NCI-H1092 (cell line): ENCODE measurements at regions not wholly inside any gene's neighbourhood (a gene's known extent, or its start where the extent isn't known, plus 50 kb on each side); places are given as distances from the start of the nearest gene placed in this dataset.

Source experiments
- DNase-seq: peaks from one replicate; lab custom pipeline; 2025; lab: John Stamatoyannopoulos, UW

DNA sequence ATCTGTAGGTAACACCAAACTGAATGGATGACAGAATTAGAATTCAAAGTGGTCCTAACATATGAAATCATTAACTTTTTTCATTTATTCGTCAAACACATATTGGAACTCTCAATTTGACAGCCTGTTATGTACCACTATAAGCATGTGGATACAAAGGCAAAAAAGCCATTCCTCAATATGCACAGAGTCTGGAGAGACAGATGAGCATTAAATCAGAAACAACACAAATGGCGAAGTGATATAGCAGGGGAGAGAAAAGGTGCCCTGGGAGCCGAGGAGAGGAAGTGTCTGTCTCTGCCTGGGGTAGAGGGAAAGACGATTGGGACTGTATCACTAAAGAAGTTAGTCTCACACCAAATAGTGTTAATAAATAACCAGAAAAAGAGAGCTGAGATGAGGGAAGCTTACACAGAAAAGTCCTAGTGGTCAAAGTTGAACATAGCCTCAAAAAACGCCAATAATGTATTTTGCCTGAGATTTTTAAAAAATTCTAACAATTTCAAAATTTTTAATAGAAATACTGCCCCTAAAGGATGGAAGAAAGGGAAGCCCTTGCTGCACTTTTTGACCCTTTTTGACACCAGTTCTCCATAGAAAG, 417.5 kb downstream of the TUSC7 start:
- no peak for DNase-seq

DNA sequence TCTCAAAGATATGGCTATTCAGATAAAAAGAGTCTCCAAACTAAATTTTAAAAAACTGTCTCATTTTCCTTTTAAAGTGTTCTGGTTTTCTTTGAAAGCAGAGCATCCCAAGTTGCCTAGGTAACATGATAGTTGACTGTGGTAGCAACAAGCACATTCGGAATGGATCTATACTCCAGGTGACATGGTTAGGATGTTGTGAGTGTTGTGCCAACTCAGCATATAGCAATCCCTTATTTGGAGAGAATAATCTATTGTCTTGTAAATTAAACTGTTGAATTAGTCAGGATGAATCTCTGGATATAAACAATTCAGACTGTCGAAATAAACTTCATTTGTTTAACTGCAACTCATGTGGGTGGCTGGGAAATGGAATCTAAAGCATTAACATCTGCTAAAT, 418.6 kb downstream of the TUSC7 start:
- DNase-seq = no peak

DNA sequence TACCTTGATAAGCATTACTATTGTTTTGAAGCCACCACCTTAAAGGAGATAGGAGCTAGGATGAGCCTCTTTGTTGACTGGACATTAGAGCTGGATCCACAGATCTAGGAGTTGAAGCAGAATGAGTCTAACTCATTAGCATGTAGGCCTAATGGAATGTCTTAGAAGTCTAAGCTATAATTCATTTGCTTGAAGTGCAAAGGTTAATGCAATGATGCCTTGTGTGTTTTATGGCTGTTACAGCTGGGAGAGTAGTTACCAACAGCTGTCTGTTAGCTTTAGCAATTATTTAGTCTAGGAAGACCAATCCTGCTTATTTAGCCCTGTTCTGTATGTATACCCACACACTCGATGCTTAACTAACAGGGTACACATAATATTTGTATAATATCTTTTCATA, 419.3 kb downstream of the TUSC7 start:
- DNase-seq = no peak

DNA sequence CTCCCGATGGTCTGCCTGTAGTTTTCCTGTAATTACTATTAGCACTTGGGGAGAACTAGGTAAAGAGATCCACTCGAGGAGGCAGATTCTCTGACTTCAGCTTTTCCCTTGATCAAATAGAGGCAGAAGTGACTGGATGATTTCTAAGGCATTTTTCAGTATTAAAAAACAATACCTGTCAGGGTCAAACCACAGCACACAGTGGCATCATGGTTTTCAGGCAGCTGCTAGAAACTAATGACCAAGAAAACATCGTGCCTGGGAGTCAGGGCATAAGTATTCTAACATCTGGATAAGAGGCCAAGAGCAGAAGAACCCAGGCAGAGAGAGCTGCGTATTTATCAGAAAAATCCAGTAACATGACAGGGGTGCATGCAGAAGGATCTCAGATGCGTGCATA, 419.9 kb downstream of the TUSC7 start:
- DNase-seq = no peak

DNA sequence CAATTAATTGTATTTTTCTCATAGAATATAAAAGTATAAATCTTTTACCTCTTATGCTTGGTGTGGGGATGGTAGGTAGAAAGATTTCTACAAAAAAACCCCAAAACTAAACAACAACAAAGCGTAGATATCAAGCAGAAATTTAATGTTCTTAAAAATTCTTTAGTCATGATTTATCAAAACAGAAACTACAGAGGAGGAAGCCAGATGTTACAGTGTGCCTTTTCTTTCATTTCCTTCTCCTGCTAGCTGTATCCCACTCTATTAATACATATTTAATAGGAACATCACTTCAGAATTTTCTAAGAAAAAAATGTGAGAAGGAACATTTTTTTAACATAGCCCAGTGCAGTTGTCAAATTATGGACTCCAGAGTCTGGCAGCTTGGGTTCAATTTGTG, 420.6 kb downstream of the TUSC7 start:
- no peak for DNase-seq

DNA sequence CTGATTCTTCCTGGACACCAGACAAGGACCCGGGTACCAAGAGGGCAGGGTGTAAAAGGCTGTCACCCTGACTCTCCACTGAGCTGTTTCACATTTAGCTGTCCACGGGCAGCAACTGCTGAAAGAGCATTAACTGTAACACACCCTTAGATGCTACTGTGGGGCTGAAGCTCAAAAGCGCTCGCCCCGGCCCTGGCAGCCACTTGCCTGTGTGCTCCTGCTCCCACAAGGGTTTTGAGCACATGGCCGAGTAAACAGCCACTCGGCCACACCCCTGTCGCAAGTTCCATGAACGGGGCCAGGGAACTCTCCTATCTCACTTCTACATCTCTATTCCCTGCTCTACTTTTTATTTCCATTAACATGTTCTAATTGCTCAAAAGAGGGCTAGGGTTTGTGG, 421.7 kb downstream of the TUSC7 start:
- no peak for DNase-seq

DNA sequence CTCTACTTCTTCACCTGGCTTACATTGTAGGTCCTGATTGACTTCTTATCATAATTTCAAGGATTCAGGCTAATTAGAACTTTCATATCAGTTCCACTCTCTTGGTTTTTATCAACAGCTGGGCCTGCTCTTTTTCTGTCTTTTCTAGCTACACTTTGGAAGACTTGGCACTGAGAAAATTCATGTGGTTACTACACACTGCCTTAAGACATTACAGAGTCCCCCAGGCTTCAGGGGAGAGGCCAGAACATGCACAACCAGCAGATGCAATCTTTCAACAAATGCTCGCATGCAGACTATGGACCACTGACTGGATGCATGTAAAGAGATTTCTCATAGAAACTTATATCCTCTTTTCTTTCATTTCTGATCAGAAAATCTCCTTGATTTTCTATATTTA, 423.5 kb downstream of the TUSC7 start:
- no peak for DNase-seq

DNA sequence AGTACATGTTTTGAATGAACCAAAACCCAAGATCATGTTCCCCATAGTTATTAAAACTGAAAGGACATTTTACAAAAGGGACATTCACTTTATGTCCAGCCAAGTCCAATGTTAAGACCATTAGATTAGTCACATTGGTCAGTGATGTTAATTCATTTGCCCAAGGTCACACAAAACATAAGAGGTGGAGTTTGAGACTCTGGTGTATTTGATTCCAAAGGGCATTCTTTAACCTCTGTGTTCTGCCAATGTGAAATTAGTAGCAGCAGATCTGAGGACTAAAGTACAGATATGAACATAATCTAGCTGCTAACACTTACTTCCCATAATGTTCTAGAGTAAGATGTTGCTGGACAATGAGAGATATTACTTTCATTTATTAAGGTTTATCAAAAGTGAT, 425.6 kb downstream of the TUSC7 start:
- no peak for DNase-seq

DNA sequence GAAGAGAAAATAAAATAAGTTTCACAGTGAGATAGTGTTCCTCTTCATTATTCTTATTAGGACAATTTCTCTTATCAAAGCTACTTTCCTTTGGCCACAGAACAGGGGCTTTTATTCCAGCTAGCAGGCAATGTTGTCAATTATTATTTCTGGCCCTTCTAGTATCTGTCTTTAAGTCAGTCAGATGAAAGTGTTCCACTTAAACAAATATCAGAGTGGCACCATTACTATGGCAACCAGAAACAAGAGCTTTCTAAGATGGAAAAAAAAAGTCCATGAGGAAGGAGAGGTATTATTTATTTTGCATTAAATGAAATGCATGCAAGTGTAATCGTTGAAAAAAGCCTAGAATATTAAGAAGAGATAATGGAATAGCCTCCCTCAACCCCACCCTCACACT, 426.4 kb downstream of the TUSC7 start:
- DNase-seq = no peak

DNA sequence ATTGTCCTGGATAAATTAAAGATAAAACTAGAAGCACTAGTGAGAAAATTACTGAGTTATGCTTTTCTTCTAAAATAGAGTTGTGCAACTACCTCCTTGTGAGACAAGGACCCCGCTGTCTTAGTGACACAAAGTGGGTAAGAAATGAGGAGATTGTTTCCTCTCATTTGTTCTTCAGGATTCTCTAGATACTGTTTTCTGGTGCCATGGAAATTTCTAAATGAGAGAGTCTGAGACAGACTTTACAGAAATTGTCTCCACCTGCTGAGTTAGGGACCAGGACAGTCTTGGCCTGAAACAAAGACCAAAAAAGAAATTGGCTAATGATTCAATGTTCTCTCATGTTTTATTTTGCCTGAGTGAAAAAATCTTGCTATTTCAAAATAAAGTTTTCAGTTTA, 427.5 kb downstream of the TUSC7 start:
- no peak for DNase-seq

DNA sequence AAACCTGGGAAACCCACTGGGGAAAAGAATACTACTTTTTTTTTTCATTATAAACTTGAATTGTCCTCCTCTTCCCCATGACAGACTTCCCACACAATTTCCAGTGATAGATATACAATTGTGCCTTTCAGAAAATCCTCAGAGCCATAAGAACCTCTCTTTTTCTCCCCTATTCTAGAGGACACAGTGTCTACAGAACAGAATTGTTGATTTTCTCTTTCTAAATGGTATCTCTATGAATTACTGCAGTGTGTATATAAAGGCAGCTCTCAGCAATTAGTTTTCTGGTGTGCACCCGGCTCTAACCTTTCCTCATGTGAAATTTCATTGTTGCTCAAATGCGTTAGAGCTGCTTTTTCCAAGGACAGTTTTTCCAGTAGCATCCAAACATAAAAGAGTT, 430.1 kb downstream of the TUSC7 start:
- no peak for DNase-seq

DNA sequence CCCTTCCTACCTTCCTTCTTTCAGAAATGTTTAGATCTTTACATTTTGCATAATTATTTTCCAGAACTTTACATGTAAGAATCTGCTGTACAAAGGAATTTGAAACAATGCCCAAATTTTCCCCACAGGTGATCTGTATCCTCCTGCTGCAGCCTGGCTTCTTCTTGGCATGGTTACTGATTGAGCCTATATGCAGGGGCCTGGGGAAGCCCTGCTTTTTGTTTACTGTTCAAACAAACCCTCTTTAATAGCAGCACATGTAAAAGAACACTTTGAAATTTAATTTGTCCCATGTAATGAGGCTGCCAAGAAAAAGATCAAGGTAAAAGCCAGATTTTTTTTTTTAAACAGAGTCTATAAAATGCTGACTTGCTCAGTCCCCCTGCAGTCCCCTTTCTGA, 432.2 kb downstream of the TUSC7 start:
- peak; percentile 35 for DNase-seq

DNA sequence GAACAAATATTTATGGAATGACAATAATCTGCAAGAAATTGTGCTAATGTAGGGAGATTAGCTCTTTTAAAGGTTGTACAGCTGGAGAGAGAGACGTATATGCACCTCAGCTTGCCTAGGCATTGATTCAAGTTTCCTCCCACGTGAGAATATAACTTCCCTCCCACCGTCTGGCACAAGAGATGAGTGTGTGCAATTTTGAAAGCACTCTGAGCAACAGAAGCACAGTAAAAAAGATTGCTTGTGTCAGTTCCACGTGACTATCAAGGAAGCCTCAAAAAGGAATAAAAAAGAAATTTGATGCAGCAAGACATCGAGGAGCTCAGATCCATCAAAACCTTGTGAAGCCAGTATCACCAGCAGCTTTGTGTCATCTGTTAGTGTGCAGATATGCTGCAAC, 435.3 kb downstream of the TUSC7 start:
- DNase-seq = no peak

DNA sequence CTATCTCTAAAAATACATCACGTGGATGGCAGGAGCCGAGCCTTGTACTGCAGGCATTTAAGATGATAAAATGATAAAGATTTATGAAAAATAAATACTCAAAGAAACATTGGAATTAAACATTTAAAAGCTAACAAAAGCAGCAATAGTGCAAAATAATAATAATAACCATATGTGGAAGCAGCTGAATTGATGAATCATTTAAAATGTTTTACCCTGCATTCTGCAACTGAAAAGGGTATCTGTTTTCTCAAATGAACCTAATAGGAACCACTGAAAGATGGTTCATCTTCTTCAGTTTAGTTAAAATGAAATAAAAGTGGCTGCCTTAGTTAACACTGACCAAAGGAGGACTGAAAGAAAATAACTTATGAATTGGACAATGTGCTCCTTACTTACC, 436.1 kb downstream of the TUSC7 start:
- DNase-seq = no peak

DNA sequence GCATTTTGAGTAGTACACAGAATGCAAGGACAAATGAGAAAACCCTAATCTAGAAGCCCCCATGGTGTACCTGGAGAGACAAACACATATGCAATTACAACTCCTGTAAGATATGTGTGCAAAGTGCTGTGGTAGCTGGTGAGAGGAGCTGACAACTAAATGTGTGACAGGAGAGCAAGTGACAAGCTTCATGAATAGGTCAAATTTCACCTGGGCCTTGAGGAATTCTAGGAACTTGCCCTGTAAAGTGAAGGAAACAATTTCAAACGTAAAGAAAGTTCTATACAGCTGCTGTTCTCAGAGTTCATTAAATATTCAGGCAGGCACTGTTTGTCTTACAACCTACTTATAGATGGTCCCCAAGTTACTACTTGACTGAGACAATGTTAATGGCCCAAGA, 437.0 kb downstream of the TUSC7 start:
- DNase-seq = no peak

DNA sequence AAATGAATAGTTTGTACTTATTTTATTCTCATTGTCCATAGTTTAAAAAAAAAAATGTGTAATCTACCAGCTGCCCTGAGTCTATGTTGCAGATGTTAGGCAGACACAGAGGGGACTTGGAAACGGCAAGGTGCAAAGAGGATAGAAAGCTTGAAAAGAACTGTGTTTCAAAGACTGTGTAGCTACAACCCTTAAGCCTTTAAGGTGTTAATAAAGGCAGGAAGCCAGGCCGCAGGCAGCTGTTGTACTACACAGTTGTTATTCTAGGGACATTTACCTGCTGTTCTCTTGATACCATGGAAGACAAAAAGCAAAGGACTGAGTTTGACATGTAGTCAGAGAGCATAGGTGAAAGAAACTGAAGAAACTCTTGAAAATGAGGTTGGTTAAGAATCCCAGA, 440.0 kb downstream of the TUSC7 start:
- no peak for DNase-seq

DNA sequence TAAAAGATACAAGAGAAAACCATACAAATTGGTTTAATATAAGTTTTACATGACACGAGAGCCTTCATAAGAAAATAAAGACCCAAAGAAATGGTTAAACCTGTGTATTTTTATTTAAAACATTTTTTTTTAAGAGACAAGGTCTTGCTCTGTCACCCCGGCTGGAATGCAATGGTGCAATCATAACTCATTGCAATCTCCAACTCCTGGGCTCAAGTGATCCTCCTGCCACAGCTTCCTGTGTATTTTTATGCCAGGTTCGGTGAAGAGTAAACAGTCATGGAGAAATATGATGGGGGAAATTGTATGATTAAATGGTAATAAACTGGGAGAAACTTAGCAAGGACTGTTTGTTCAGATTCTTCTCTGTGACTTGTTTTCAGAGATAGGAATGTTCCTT, 441.0 kb downstream of the TUSC7 start:
- DNase-seq = no peak

DNA sequence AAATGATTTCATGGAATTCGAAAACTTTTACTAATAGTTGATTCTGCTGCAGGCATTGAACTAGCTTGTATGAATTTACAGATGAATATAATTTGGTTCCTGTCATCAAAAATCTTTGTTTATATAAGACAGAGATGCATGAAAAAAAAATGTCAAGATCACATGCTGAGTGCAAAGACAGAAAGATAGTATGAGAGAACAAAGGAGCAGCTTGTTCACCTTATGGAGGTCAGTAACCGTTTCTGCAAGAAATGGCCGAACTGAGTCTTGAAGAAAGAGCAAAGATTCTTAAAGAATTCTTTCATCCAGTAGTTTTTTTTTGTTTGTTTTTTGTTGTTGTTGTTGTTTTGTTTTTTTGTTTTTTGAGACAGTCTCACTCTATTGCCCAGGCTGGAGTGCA, 450.6 kb downstream of the TUSC7 start:
- no peak for DNase-seq

DNA sequence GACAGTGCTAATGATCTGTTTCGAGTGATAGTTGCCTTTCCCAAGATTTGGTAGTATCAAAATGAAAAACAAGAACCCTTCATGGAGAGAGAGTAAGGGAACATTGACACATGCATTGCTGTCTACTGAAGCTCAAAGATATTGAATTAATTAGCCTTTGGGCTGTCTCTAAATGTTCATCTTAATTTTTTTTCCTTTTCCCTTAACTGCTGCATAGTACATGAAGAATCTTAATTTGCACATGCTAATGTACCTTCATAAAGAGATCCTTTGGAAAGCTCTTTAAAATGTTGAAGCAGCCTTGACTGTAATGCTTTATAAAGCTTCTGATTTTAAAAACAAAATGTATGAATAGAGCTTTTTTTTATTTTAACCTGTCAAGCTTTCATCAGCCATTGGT, 452.2 kb downstream of the TUSC7 start:
- no peak for DNase-seq

DNA sequence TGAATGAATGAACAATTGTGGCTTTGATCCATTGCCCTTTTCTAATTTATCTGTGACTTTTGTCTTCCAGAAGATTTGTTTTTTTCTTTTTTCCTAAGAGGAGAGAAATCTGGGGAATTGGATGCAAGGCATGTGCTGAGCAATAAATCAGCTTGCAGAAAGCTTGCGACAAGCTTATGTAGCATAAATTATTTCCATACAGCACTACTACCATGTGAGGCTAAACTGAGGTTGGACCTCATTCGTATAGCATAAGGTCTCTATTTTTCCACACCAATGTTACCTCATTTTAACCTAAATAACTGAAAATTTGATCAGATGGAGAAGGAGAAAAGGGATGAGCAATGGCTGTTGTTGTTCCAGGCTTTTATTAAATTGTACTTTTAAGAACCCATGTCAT, 455.6 kb downstream of the TUSC7 start:
- DNase-seq = no peak

DNA sequence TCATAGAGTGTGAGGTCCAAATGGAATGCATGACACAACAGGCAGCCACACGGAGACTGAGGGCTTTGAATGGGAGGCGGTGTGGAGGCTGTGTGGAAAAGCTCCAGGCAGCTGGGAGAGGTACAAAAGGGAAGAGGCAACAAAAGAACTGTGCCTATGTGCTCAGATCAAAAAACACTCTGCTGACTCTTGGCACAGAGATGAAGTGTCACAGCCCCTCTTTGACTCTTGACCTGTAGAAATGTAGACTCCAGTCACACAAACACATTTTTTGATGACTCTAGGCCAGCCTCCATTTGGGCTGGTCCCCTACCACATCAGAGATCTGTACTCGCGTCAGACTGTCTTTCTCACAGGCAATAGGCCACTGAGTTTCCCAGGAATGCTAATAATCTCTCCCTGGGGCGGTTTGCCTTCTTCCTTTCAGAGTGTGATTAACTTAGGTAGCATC, 456.0 kb downstream of the TUSC7 start:
- DNase-seq = no peak

DNA sequence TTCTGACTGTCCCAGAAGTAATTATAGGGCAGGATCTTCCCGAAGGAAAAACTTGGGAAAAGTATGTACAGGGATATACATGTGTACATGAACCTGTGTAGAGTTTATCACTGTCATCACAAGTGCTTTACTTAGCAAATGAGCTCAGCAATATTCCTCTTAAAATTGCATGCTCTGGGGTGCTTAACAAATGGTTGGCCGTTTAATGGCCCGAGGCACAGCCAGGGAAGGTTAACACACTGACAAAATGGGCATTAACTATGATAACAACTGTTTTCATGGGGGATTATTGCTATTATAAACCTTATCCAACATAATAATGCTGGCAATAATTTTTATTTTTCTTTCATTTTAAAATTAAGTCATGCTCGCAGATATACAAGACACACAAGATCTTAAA, 459.3 kb downstream of the TUSC7 start:
- DNase-seq = no peak

DNA sequence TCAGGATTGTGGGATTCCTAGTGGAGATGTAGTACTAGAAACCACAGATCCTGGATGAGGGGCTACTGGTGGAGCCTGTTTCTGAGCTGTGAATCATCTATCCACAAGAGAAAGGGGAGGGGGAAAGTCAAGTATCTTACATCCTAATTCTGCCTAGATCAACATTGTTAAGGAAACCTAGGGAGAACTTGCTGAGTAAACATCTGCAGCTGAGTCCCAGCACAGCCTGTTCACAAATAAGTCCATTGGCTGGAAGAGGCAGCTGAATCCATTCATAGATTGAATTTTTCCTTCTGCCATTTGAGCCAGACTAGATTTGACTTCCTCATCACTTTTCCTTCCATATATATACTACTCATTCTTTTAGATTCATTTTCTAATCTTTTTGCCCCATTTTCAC, 460.5 kb downstream of the TUSC7 start:
- no peak for DNase-seq

DNA sequence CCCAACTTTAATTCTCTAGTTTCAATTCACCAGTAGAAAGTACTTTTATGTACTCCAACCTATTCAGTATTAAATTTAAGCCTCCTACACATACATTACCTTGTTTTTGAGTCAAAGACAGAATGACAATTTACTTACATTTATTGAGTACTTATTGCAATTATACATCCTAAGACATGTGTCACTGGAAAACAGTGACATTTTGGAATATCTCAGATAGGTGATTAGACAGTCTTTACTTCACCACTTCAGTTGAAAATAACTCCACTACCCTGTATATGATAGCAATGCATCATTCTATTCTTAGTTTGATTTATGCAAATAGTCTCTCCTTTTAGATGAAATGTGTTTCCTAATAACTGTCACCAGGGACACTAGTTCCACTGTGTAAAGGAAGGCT, 461.5 kb downstream of the TUSC7 start:
- DNase-seq = no peak

DNA sequence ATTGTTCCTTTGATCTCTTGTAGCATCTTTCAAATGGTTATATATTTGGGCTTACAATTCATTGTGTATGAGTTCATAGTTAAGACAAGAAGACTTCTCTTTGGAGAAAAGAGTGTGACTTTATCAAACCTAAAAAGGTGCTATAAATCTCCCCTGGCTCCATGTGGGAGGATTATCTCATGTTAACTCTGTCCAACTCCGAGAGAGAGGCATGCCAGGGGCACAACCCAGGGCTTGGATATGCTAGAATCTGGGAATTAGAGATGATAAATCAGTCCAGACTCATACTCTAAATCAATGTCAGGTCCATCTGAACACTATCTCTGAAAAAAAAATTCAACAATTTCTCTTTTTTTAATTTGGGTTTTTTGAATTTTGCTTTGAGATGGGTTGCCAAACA, 462.8 kb downstream of the TUSC7 start:
- DNase-seq = no peak
